ENCODE measurements at regions not wholly inside any gene's neighbourhood (a gene's known extent, or its start where the extent isn't known, plus 50 kb on each side); places are given as distances from the start of the nearest gene placed in this dataset.

- TF ChIP-seq POLR2A (IDR thresholded peaks at IDR 0.05): no peak
- TF ChIP-seq, protein P1, sequence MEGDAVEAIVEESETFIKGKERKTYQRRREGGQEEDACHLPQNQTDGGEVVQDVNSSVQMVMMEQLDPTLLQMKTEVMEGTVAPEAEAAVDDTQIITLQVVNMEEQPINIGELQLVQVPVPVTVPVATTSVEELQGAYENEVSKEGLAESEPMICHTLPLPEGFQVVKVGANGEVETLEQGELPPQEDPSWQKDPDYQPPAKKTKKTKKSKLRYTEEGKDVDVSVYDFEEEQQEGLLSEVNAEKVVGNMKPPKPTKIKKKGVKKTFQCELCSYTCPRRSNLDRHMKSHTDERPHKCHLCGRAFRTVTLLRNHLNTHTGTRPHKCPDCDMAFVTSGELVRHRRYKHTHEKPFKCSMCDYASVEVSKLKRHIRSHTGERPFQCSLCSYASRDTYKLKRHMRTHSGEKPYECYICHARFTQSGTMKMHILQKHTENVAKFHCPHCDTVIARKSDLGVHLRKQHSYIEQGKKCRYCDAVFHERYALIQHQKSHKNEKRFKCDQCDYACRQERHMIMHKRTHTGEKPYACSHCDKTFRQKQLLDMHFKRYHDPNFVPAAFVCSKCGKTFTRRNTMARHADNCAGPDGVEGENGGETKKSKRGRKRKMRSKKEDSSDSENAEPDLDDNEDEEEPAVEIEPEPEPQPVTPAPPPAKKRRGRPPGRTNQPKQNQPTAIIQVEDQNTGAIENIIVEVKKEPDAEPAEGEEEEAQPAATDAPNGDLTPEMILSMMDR (IDR thresholded peaks at IDR 0.05): no peak
Observed at GRCh38 chr3:106768941-106769480, 608.2 kb upstream of the CCDC54 start.
